Mucosa of rectum (tissue), 2 donors: ENCODE measurements at regions not wholly inside any gene's neighbourhood (a gene's known extent, or its start where the extent isn't known, plus 50 kb on each side); places are given as distances from the start of the nearest gene placed in this dataset.

ENCODE experiments used
- H3K27ac ChIP-seq, 2 donors: one replicate each; pipeline ENCODE4 v1.7.0; 2013; ENCODE audit warnings: inconsistent platforms in 2 of 2, low read depth in 2 of 2, low read length in 2 of 2
- H3K27me3 ChIP-seq, 2 donors: one replicate each; pipeline ENCODE4 v1.7.0; 2013; ENCODE audit warnings: low read length in 2 of 2; ENCODE audit not compliant: control insufficient read depth in 2 of 2, insufficient read depth in 2 of 2
- H3K36me3 ChIP-seq, 2 donors: one replicate each; pipeline ENCODE4 v1.7.0; 2013; ENCODE audit warnings: low read length in 2 of 2; ENCODE audit not compliant: control insufficient read depth in 2 of 2, insufficient read depth in 2 of 2
- H3K4me1 ChIP-seq, 2 donors: one replicate each; pipeline ENCODE4 v1.7.0; 2013; ENCODE audit warnings: low read length in 2 of 2, mild to moderate bottlenecking in 1 of 2; ENCODE audit not compliant: control insufficient read depth in 2 of 2, insufficient read depth in 2 of 2
- H3K4me3 ChIP-seq, 2 donors: one replicate each; pipeline ENCODE4 v1.7.0; 2013; ENCODE audit warnings: low read length in 2 of 2
- H3K9ac ChIP-seq, 2 donors: one replicate each; pipeline ENCODE4 v1.7.0; 2013; ENCODE audit warnings: low read length in 2 of 2, low read depth in 1 of 2, mild to moderate bottlenecking in 1 of 2
- H3K9me3 ChIP-seq, 2 donors: one replicate each; pipeline ENCODE4 v1.7.0; 2013; ENCODE audit warnings: low read length in 2 of 2; ENCODE audit not compliant: control insufficient read depth in 2 of 2
- donor health status: healthy.
- donor health status: Normal muscosa, but diverticular disease.

- no peak overlapping the region for H3K9ac ChIP-seq
- no peak overlapping the region for H3K27ac ChIP-seq
- H3K4me1 ChIP-seq: peaks cover 0 to 2% of the 10 kb centered on the region in 2 donors
- no peaks in the 10 kb centered on the region for H3K36me3 ChIP-seq
- H3K4me3 ChIP-seq: no peak overlapping the region
- H3K9me3 ChIP-seq: no peaks in the 10 kb centered on the region
- no peaks in the 10 kb centered on the region for H3K27me3 ChIP-seq
These were observed 460.7 kb upstream of the RPS6KA3 start for GRCh38 chrX:20727447-20727846.

GRCh38 chrX:20720954-20721626, 454.4 kb upstream of the RPS6KA3 start:
- Histone ChIP-seq H3K36me3 (no peaks in the 10 kb centered on the region), H3K4me3 (no peak overlapping the region), H3K9ac (no peak overlapping the region), H3K4me1 (peaks cover 0 to 3% of the 10 kb centered on the region in 2 donors), H3K9me3 (no peaks in the 10 kb centered on the region), H3K27me3 (no peaks in the 10 kb centered on the region), H3K27ac (no peak overlapping the region)

GRCh38 chrX:20718592-20719380, 452.1 kb upstream of the RPS6KA3 start:
- no peak overlapping the region for H3K4me3 ChIP-seq
- H3K27ac ChIP-seq: no peak overlapping the region
- peaks cover 0 to 3% of the 10 kb centered on the region in 2 donors for H3K4me1 ChIP-seq
- no peak overlapping the region for H3K9ac ChIP-seq
- H3K9me3 ChIP-seq: no peaks in the 10 kb centered on the region
- H3K27me3 ChIP-seq: no peaks in the 10 kb centered on the region
- no peaks in the 10 kb centered on the region for H3K36me3 ChIP-seq

GRCh38 chrX:20715176-20715575, 448.5 kb upstream of the RPS6KA3 start:
- Histone ChIP-seq H3K27ac (no peak overlapping the region), H3K27me3 (no peaks in the 10 kb centered on the region), H3K36me3 (no peaks in the 10 kb centered on the region), H3K4me3 (no peak overlapping the region), H3K4me1 (peaks cover 0 to 3% of the 10 kb centered on the region in 2 donors), H3K9me3 (no peaks in the 10 kb centered on the region), H3K9ac (no peak overlapping the region)

- Histone ChIP-seq H3K9me3 (no peaks in the 10 kb centered on the region), H3K36me3 (no peaks in the 10 kb centered on the region), H3K4me1 (no peaks in the 10 kb centered on the region), H3K27me3 (no peaks in the 10 kb centered on the region), H3K9ac (no peak overlapping the region), H3K27ac (no peak overlapping the region), H3K4me3 (no peak overlapping the region)
These were observed 446.1 kb upstream of the RPS6KA3 start for GRCh38 chrX:20712811-20713210.

GRCh38 chrX:20711366-20711765, 444.7 kb upstream of the RPS6KA3 start:
- no peaks in the 10 kb centered on the region for H3K4me1 ChIP-seq
- no peaks in the 10 kb centered on the region for H3K27me3 ChIP-seq
- H3K36me3 ChIP-seq: no peaks in the 10 kb centered on the region
- H3K9ac ChIP-seq: no peak overlapping the region
- no peak overlapping the region for H3K4me3 ChIP-seq
- H3K27ac ChIP-seq: no peak overlapping the region
- H3K9me3 ChIP-seq: no peaks in the 10 kb centered on the region

GRCh38 chrX:20693078-20693477, 426.4 kb upstream of the RPS6KA3 start:
- H3K9me3 ChIP-seq: no peaks in the 10 kb centered on the region
- H3K9ac ChIP-seq: no peak overlapping the region
- H3K4me1 ChIP-seq: no peaks in the 10 kb centered on the region
- no peak overlapping the region for H3K27ac ChIP-seq
- no peaks in the 10 kb centered on the region for H3K27me3 ChIP-seq
- no peaks in the 10 kb centered on the region for H3K36me3 ChIP-seq
- H3K4me3 ChIP-seq: no peak overlapping the region

- Histone ChIP-seq H3K36me3 (no peaks in the 10 kb centered on the region), H3K9ac (no peak overlapping the region), H3K4me1 (no peaks in the 10 kb centered on the region), H3K27ac (no peak overlapping the region), H3K27me3 (no peaks in the 10 kb centered on the region), H3K9me3 (no peaks in the 10 kb centered on the region), H3K4me3 (no peak overlapping the region)
These were observed 419.5 kb upstream of the RPS6KA3 start for GRCh38 chrX:20686256-20686655.

GRCh38 chrX:20685652-20686051, 418.9 kb upstream of the RPS6KA3 start:
- Histone ChIP-seq H3K36me3 (no peaks in the 10 kb centered on the region), H3K4me3 (no peak overlapping the region), H3K9ac (no peak overlapping the region), H3K4me1 (no peaks in the 10 kb centered on the region), H3K9me3 (no peaks in the 10 kb centered on the region), H3K27me3 (no peaks in the 10 kb centered on the region), H3K27ac (no peak overlapping the region)

GRCh38 chrX:20681683-20682082, 415.0 kb upstream of the RPS6KA3 start:
- no peaks in the 10 kb centered on the region for H3K36me3 ChIP-seq
- H3K4me1 ChIP-seq: no peaks in the 10 kb centered on the region
- no peaks in the 10 kb centered on the region for H3K9me3 ChIP-seq
- H3K9ac ChIP-seq: no peak overlapping the region
- H3K27me3 ChIP-seq: peaks cover 0 to 2% of the 10 kb centered on the region in 2 donors
- H3K27ac ChIP-seq: no peak overlapping the region
- H3K4me3 ChIP-seq: no peak overlapping the region
